ENCODE measurements at regions not wholly inside any gene's neighbourhood (a gene's known extent, or its start where the extent isn't known, plus 50 kb on each side); places are given as distances from the start of the nearest gene placed in this dataset.

DNA sequence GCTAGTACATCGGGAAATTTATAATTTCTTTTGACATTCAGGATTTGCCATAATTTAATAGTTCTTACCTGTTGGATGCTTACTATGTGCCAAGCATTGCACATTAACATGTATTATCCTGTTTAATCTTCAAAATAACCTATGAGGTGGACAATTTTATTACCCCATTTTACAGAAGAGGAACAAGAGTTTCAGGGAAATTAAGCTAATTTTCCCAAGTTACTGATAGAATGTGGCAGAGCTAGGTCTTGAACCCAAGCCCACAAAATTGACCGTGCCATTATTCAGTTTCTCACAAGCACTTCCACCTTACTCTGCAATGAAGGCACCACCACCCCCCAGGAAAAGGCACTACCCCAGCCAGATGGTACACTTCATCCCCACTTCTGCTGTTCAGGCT is 161.1 kb upstream of the PLEKHG7 start:
- DNase-seq (ENCODE audit: low read depth): no peak
- TF ChIP-seq, protein P1, sequence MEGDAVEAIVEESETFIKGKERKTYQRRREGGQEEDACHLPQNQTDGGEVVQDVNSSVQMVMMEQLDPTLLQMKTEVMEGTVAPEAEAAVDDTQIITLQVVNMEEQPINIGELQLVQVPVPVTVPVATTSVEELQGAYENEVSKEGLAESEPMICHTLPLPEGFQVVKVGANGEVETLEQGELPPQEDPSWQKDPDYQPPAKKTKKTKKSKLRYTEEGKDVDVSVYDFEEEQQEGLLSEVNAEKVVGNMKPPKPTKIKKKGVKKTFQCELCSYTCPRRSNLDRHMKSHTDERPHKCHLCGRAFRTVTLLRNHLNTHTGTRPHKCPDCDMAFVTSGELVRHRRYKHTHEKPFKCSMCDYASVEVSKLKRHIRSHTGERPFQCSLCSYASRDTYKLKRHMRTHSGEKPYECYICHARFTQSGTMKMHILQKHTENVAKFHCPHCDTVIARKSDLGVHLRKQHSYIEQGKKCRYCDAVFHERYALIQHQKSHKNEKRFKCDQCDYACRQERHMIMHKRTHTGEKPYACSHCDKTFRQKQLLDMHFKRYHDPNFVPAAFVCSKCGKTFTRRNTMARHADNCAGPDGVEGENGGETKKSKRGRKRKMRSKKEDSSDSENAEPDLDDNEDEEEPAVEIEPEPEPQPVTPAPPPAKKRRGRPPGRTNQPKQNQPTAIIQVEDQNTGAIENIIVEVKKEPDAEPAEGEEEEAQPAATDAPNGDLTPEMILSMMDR (conservative IDR thresholded peaks at IDR 0.05; ENCODE audit: low read depth, low read length): no peak

DNA sequence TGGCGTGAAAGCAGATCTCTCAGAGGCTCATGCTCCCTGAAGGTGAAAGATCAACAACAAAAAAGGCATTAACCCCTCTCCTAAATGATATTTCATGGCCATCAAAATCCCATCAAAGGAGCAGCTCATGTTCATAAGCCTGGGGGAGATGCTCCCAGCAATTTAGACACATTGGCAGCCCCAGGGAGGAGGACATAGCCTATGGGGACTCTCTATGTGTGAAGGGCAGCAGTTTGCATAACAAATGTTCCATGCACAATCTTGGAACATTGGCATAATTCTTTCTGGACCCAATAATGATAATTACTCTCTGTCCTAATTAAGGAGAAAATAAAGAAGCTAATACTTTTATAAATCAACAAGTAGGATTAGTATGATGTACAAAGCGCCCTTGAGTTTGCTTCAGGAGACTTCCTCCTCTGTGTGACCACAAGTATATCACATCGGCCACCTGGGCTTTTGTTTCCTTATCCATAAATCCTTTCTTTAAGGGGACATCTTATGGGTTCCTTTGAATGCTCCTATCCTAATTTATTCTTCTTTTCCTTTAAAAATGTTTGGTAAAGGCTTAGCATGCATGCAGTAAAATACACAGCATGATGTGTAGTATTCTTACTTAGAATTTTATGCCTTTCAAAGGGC is 161.9 kb upstream of the PLEKHG7 start:
- TF ChIP-seq, protein P1 (conservative IDR thresholded peaks at IDR 0.05; ENCODE audit: low read depth, low read length): no peak
- H3K4me3 ChIP-seq (ENCODE audit: low read depth, low read length): no peak overlapping the region
- DNase-seq (ENCODE audit: low read depth): no peak

More for the DNA sequence above, 161.1 kb upstream of the PLEKHG7 start:
- no peak overlapping the region for H3K4me3 ChIP-seq (ENCODE audit: low read depth, low read length)

DNA sequence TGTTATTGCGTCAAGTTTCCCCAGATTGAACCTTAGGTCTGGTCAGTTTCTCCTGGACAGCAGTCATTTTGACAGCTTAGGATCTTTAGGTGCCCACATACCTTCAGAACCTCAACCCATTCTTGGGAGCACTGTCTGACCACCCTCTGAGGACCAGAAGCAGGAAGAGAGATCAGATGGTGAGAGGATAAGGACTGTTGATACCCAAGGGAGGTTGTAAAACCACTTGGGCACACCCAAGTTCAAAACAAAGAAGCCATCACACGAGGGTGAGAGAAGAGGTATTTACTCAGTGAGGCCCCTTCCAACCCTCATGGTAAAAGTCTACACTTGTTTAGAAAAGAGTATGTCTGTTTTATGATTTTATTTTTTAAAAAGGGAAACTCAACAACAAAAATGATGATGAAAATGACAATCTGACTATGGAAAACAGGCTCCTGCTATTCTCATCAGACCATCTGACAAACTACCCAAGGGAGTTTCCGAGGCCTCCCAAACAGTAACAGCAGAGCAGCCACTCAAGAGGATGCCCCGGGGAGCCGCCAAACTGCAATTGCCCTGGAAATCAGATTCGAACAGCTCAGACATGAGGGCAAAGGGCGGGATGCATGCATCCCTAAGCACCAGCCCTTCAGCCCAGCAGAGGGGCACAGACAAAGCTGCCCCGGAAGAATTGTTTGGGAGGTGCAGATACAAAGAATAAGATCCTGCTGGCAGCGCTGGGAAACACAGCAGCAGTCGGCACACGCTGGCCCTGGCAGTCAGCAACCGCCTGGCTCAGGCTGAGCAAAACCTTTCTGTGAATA is 162.6 kb upstream of the PLEKHG7 start:
- no peak overlapping the region for H3K4me3 ChIP-seq (ENCODE audit: low read depth, low read length)
- TF ChIP-seq, protein P1 (conservative IDR thresholded peaks at IDR 0.05; ENCODE audit: low read depth, low read length): no peak
- DNase-seq (ENCODE audit: low read depth): no peak

DNA sequence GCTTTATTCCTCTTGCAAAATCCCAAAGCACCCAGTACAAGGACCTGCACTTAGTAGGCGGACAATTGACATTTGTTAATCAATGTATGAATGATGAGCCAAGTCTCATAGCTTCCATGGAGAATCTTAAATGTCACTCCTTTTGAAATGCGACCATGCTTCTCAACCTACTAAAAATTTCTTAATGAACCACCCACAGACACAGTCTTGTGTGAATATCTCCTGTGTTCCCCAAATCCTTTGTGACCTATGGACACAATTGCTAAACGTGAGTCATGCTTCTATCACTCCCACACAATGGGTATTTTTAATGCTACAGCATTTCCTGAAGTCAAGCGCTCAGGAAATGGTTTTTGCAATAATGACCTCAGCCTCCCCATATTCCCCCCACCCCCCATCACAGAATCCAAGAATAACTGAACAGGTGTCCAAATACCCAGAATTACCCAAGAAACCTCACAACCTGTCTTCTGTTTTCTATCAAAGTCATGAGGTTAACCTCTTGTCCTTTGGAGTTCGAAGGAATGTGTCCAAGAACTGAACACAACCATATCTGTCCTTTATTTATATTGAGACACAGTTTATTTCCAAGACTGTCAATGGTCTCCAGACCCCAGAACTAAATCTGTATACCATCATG is 163.6 kb upstream of the PLEKHG7 start:
- peak; percentile 72 for DNase-seq (ENCODE audit: low read depth)
- TF ChIP-seq, protein P1 (conservative IDR thresholded peaks at IDR 0.05; ENCODE audit: low read depth, low read length): no peak

DNA sequence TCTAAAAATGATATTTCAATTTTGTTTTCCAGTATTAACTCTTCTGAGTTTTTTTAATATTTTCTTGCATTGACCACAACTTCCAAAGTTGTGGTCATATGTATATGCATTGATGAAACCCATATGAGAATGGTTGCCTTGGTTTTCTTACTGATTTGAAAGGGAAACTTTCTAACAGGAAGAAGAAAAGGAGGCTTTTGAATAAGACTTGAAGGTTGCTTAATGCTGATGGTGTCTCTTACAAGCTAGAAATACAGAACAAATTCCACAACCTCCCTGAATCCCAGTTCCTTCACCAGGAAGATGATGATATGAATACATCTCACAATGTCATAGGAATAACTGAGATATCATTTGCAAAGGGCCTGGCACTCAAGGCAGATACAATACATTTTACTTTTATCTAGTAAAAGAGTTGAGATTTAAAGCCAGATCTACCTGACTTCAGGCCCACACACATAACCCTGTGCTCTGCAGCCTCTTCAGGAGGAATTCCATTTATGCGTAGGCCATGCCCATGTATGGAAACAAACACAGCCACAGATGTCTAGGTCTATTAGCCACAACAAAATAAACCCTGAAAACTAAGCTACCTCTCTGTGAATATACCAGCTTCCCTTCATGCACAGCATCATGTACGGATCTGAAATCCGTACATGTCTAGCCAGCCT is 165.4 kb upstream of the PLEKHG7 start:
- DNase-seq (ENCODE audit: low read depth): no peak
- no peak overlapping the region for H3K4me3 ChIP-seq (ENCODE audit: low read depth, low read length)
- TF ChIP-seq, protein P1 (conservative IDR thresholded peaks at IDR 0.05; ENCODE audit: low read depth, low read length): no peak

More for the DNA sequence above, 163.6 kb upstream of the PLEKHG7 start:
- H3K4me3 ChIP-seq (ENCODE audit: low read depth, low read length): no peak overlapping the region

DNA sequence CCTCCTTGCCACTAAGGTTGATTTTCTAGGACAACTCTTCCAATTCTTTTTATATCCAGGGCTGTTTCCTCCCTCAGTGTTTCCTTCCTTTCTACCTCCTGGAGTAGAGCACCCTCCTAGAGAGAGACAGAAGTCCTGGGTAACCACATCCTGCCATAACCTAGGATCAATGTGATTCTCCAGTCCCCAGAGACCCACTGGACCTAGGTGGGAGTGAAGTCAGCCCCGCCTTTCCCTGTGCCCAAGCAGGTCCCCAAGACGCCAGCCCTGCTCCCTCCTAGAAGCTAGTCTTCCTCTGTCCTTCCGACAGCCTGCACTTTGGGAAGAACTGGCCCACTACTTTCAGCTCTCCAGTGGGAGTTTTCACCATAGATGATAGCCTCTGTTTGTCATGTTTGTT is 166.8 kb upstream of the PLEKHG7 start:
- TF ChIP-seq, protein P1 (conservative IDR thresholded peaks at IDR 0.05; ENCODE audit: low read depth, low read length): no peak
- no peak for DNase-seq (ENCODE audit: low read depth)

More for the DNA sequence above, 166.8 kb upstream of the PLEKHG7 start:
- H3K4me3 ChIP-seq (ENCODE audit: low read depth, low read length): no peak overlapping the region
